A673 (cell line): ENCODE measurements at regions not wholly inside any gene's neighbourhood (a gene's known extent, or its start where the extent isn't known, plus 50 kb on each side); places are given as distances from the start of the nearest gene placed in this dataset.

ENCODE experiments used
- BruUV-seq: library from RNA; stranded (reverse); fragments of 400-500 nt; replicated peaks from 2 replicates; lab custom pipeline; 2021; lab: Mats Ljungman, UMichigan
- CTCF ChIA-PET: fragments of 300-600 bp; sonication (Branson Sonifier 250); formaldehyde crosslinking; loops from one replicate; lab custom pipeline; 2022; ENCODE audit warnings: antibody characterized with exemption; lab: Charles Lee
- POLR2A ChIA-PET: fragments of 300-600 bp; sonication (Branson Sonifier 250); formaldehyde crosslinking; loops from one replicate; lab custom pipeline; 2022; ENCODE audit warnings: antibody characterized with exemption; ENCODE audit not compliant: low non-redundant PET; lab: Charles Lee
- DNase-seq: peaks from one replicate; pipeline ENCODE4 v3.0.0-alpha.2; 2015; ENCODE audit warnings: low spot score
- H3K27ac ChIP-seq: fragments of 200-600 bp; sonication (generic); 2 replicates; pipeline ENCODE4 v1.5.1; 2016; ENCODE audit warnings: mixed run types, low read depth, mild to moderate bottlenecking, mixed read lengths, antibody characterized with exemption, low read length; ENCODE audit not compliant: poor library complexity, severe bottlenecking
- H3K27me3 ChIP-seq: fragments of 200-600 bp; sonication (generic); replicated peaks from 2 replicates; pipeline ENCODE4 v1.6.1; 2017; ENCODE audit warnings: mixed run types, low read depth, mild to moderate bottlenecking, mixed read lengths, antibody characterized with exemption, low read length; ENCODE audit not compliant: insufficient read depth, poor library complexity
- H3K36me3 ChIP-seq: fragments of 200-600 bp; sonication (generic); 2 replicates; pipeline ENCODE4 v1.6.1; 2016; ENCODE audit warnings: mixed run types, mild to moderate bottlenecking, mixed read lengths, antibody characterized with exemption, low read length; ENCODE audit not compliant: insufficient read depth, poor library complexity, severe bottlenecking
- H3K4me1 ChIP-seq: fragments of 200-600 bp; sonication (generic); 2 replicates; pipeline ENCODE4 v1.6.1; 2017; ENCODE audit warnings: mixed run types, mild to moderate bottlenecking, mixed read lengths, antibody characterized with exemption, low read length; ENCODE audit not compliant: insufficient read depth, poor library complexity, severe bottlenecking
- H3K4me3 ChIP-seq: fragments of 200-600 bp; sonication (generic); 2 replicates; pipeline ENCODE4 v1.5.1; 2016; ENCODE audit warnings: low read depth, mixed run types, mild to moderate bottlenecking, mixed read lengths, low read length; ENCODE audit not compliant: poor library complexity, severe bottlenecking
- H3K9me3 ChIP-seq: fragments of 200-600 bp; sonication (generic); 2 replicates; pipeline ENCODE4 v1.6.1; 2016; ENCODE audit warnings: mixed run types, low read depth, mild to moderate bottlenecking, mixed read lengths, antibody characterized with exemption, low read length; ENCODE audit not compliant: poor library complexity, severe bottlenecking
- EZH2 ChIP-seq: fragments of 200-600 bp; sonication (generic); IDR thresholded peaks from 2 replicates; pipeline ENCODE4 v1.6.1; 2017; ENCODE audit warnings: borderline replicate concordance, low read depth, mild to moderate bottlenecking, mixed read lengths, antibody characterized with exemption, low read length; ENCODE audit not compliant: poor library complexity, severe bottlenecking
- intact Hi-C: fragments of 100-400 bp; cut with micrococcal nuclease; formaldehyde crosslinking; loops from one replicate; pipeline ENCODE4 v1.10.0; 2022; ENCODE audit not compliant: unreplicated experiment
- TF ChIP-seq, protein P1 (sequence below): fragments of 300-800, 200-600 bp; sonication (generic); conservative IDR thresholded peaks from 2 replicates; pipeline ENCODE4 v1.5.1; 2017; ENCODE audit warnings: low read depth, mild to moderate bottlenecking, antibody characterized with exemption, low read length, moderate library complexity, mixed read lengths

DNA sequence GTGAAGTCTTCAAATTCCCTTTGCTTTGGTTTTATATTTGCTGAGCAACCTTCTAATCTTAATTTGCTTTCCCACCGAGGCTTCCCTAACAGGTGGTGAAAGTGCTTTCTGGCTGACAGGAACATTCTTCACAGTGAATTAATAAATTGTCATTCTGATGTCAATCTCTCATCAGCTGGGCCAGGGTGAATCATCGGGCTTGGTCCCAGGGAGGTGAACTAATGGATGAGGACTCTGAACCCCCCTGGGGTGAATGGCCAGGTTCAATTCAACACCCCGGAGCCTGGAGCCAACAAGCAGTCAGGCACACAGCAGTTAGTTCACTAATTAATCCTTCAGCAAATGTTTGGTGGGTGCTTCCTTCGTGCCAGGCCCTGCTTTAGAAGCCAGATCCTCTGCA lies 155.4 kb upstream of the PDGFD start:
- BruUV-seq: no TSS peak
- Histone ChIP-seq H3K27me3 (no peaks in the 10 kb centered on the region), H3K4me1 (no peaks in the 10 kb centered on the region), H3K4me3 (no peak overlapping the region), H3K36me3 (no peaks in the 10 kb centered on the region), H3K9me3 (no peaks in the 10 kb centered on the region), H3K27ac (no peak overlapping the region)
- ChIA-PET POLR2A (no interaction called here), CTCF (no interaction called here)
- no peak for DNase-seq
- intact Hi-C loops: no loop called here
- TF ChIP-seq, protein P1, sequence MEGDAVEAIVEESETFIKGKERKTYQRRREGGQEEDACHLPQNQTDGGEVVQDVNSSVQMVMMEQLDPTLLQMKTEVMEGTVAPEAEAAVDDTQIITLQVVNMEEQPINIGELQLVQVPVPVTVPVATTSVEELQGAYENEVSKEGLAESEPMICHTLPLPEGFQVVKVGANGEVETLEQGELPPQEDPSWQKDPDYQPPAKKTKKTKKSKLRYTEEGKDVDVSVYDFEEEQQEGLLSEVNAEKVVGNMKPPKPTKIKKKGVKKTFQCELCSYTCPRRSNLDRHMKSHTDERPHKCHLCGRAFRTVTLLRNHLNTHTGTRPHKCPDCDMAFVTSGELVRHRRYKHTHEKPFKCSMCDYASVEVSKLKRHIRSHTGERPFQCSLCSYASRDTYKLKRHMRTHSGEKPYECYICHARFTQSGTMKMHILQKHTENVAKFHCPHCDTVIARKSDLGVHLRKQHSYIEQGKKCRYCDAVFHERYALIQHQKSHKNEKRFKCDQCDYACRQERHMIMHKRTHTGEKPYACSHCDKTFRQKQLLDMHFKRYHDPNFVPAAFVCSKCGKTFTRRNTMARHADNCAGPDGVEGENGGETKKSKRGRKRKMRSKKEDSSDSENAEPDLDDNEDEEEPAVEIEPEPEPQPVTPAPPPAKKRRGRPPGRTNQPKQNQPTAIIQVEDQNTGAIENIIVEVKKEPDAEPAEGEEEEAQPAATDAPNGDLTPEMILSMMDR: no peak
- TF ChIP-seq EZH2: no peak

GRCh38 chr11:104306862-104307474 lies 143.0 kb upstream of the PDGFD start:
- no peaks in the 10 kb centered on the region for H3K36me3 ChIP-seq
- no peak overlapping the region for H3K27ac ChIP-seq
- no peaks in the 10 kb centered on the region for H3K9me3 ChIP-seq
- no peak overlapping the region for H3K4me3 ChIP-seq
- ChIA-PET POLR2A (no interaction called here), CTCF (no interaction called here)
- DNase-seq: no peak
- no TSS peak for BruUV-seq
- intact Hi-C loops: no loop called here
- H3K27me3 ChIP-seq: no peaks in the 10 kb centered on the region
- H3K4me1 ChIP-seq: no peaks in the 10 kb centered on the region
- no peak for TF ChIP-seq EZH2
- TF ChIP-seq, protein P1: no peak

- no peaks in the 10 kb centered on the region for H3K4me1 ChIP-seq
- DNase-seq: no peak
- TF ChIP-seq EZH2: no peak
- TF ChIP-seq, protein P1: no peak
- POLR2A ChIA-PET: interaction anchor here (0.6 kb wide), 1 partner anchor 393 kb away, joined by 3 read pairs; no protein-coding TSS in a partner anchor
- H3K4me3 ChIP-seq: no peak overlapping the region
- H3K27ac ChIP-seq: no peak overlapping the region
- H3K36me3 ChIP-seq: no peaks in the 10 kb centered on the region
- BruUV-seq: no TSS peak
- intact Hi-C loops: no loop called here
- CTCF ChIA-PET: no interaction called here
- no peaks in the 10 kb centered on the region for H3K9me3 ChIP-seq
- H3K27me3 ChIP-seq: no peaks in the 10 kb centered on the region
Measured at GRCh38 chr11:104301776-104302175, 137.8 kb upstream of the PDGFD start.
